PFSK-1 (cell line): ENCODE measurements at regions not wholly inside any gene's neighbourhood (a gene's known extent, or its start where the extent isn't known, plus 50 kb on each side); places are given as distances from the start of the nearest gene placed in this dataset.

Source experiments
- FOXP2 ChIP-seq: optimal IDR thresholded peaks from 2 replicates; pipeline ENCODE3; 2011; ENCODE audit warnings: borderline replicate concordance, control low read depth, inconsistent platforms; ENCODE audit not compliant: insufficient read depth; ENCODE audit errors: extremely low read length, extremely low read depth
- POLR2AphosphoS5 ChIP-seq: IDR thresholded peaks from 2 replicates; pipeline ENCODE4 v1.6.1; 2012; ENCODE audit warnings: low read depth, mild to moderate bottlenecking, control low read depth, low read length, moderate library complexity
- SIN3A ChIP-seq: IDR thresholded peaks from 2 replicates; pipeline ENCODE4 v1.6.1; 2012; ENCODE audit warnings: mild to moderate bottlenecking, low read length, moderate library complexity, borderline replicate concordance; ENCODE audit not compliant: insufficient read depth
- TAF1 ChIP-seq: IDR thresholded peaks from 2 replicates; pipeline ENCODE4 v1.6.1; 2012; ENCODE audit warnings: low read length, control low read depth, borderline replicate concordance; ENCODE audit not compliant: insufficient read depth
- TF ChIP-seq, protein P1 (sequence below), 2 experiments: IDR thresholded peaks; 2 replicates each; pipeline versions ENCODE4 v1.6.1 to v1.8.0; 2011 to 2012; ENCODE audit warnings: low read depth in 2 of 2, low read length in 2 of 2, control low read depth in 1 of 2, inconsistent platforms in 1 of 2, mild to moderate bottlenecking in 1 of 2, moderate library complexity in 1 of 2; ENCODE audit not compliant: insufficient read depth in 1 of 2

DNA sequence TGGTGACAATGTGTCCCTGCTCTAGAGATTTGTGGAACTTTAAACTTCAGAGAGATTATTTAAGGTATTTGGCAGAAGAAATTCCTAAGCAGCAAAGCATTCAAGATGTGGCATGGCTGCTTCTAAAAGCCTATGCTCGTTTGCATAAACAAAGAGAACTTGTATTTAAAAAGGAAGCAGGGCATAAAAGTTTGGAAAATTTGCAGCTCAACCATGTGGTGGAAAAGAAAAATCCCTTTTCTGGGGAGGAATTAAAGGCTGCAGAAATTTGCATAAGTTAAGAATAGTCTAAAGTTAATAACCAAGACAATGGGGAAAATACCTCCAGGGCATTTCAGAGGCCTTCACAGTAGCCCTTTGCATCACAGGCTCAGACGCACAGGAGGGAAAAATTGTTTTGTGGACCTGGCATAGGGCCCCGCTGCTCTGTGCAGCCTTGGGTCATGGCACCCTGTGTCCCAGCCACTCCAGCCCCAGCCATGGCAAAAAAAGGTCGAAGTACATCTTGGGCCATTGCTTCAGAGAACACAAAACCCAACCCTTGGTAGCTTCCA lies 1109.1 kb downstream of the OTOL1 start:
- TF ChIP-seq, protein P1, sequence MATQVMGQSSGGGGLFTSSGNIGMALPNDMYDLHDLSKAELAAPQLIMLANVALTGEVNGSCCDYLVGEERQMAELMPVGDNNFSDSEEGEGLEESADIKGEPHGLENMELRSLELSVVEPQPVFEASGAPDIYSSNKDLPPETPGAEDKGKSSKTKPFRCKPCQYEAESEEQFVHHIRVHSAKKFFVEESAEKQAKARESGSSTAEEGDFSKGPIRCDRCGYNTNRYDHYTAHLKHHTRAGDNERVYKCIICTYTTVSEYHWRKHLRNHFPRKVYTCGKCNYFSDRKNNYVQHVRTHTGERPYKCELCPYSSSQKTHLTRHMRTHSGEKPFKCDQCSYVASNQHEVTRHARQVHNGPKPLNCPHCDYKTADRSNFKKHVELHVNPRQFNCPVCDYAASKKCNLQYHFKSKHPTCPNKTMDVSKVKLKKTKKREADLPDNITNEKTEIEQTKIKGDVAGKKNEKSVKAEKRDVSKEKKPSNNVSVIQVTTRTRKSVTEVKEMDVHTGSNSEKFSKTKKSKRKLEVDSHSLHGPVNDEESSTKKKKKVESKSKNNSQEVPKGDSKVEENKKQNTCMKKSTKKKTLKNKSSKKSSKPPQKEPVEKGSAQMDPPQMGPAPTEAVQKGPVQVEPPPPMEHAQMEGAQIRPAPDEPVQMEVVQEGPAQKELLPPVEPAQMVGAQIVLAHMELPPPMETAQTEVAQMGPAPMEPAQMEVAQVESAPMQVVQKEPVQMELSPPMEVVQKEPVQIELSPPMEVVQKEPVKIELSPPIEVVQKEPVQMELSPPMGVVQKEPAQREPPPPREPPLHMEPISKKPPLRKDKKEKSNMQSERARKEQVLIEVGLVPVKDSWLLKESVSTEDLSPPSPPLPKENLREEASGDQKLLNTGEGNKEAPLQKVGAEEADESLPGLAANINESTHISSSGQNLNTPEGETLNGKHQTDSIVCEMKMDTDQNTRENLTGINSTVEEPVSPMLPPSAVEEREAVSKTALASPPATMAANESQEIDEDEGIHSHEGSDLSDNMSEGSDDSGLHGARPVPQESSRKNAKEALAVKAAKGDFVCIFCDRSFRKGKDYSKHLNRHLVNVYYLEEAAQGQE (IDR thresholded peaks at IDR 0.05; ENCODE audit: insufficient read depth in 1 of 2, low read depth in 2 of 2, low read length in 2 of 2): no peak
- TF ChIP-seq TAF1 (no peak), SIN3A (no peak), POLR2AphosphoS5 (no peak), FOXP2 (no peak)

DNA sequence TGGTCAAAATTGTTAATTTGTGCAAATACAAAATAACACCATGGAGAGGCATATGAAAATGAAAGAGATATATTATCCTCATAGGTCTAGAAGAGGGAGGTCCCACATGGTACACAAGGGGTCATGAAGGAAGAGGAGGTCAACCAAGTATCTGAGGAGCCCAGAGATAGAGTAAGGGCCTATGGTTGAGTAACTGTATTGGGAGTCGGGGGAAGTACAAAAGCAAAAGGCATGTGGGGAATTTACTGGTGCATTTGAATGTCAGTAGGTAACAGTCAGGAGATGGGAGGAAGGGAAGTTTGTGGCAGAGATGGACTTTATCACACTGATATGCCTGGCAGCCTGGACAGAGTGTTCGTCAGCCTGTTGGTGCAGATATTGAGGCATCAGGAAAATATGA lies 1113.7 kb downstream of the OTOL1 start:
- TF ChIP-seq TAF1: no peak
- no peak for TF ChIP-seq FOXP2
- no peak for TF ChIP-seq SIN3A
- TF ChIP-seq POLR2AphosphoS5: no peak
- TF ChIP-seq, protein P1 (IDR thresholded peaks at IDR 0.05; ENCODE audit: insufficient read depth in 1 of 2, low read depth in 2 of 2, low read length in 2 of 2): no peak

DNA sequence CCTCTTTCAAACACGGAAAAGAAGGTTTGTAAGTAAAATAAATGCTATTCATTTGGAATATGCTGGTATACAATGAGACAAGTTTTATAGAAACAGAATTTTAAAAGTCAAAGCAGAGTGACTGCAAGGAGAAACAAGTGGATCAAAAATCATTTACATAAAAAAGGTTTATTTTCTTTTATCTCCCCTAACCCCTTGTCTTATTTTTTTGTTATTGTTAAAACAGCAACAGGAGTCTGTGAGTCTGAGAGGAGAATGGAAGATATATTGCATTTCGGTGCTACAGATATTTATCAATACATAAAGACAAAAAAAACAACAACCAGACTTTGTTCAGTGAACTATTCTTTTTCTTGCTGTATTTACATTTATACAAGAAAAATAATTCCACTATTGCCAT lies 1116.4 kb downstream of the OTOL1 start:
- no peak for TF ChIP-seq TAF1
- TF ChIP-seq, protein P1 (IDR thresholded peaks at IDR 0.05; ENCODE audit: insufficient read depth in 1 of 2, low read depth in 2 of 2, low read length in 2 of 2): no peak
- no peak for TF ChIP-seq SIN3A
- no peak for TF ChIP-seq FOXP2
- no peak for TF ChIP-seq POLR2AphosphoS5

DNA sequence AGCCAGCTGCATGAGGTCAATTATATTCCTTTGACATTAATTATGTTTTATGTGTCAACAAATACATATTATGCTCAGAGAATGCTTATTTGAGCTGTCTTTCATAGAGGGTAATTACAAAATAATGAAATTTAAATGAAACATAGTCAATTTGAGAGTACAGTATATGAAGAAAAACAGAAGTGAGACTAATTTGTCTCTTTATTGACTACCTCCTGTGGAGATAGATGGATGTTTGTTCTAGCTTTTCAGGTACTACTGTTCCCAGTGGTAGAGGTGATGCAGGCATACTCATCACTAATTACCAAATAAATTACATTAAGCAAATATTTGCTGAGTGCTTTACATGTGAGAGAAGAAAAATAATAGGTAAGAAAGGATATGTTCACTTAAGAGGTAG lies 1129.6 kb downstream of the OTOL1 start:
- TF ChIP-seq SIN3A: no peak
- no peak for TF ChIP-seq POLR2AphosphoS5
- TF ChIP-seq, protein P1 (IDR thresholded peaks at IDR 0.05; ENCODE audit: insufficient read depth in 1 of 2, low read depth in 2 of 2, low read length in 2 of 2): no peak
- no peak for TF ChIP-seq FOXP2
- TF ChIP-seq TAF1: no peak
